ENCODE measurements at regions not wholly inside any gene's neighbourhood (a gene's known extent, or its start where the extent isn't known, plus 50 kb on each side); places are given as distances from the start of the nearest gene placed in this dataset.
"Not testable (repeated sequence)": the region's sequence is repeated elsewhere in the genome, so short reads cannot be mapped to it uniquely, and the experiment has no call there.

GRCh38 chr7:92910976-92911375 lies 74.6 kb upstream of the CDK6 start:
- Histone ChIP-seq H3K4me1 (no peaks in the 10 kb centered on the region), H3K36me3 (no peaks in the 10 kb centered on the region), H3K27ac (no peak overlapping the region), H3K4me3 (no peak overlapping the region), H3K27me3 (ENCODE audit: low read depth) (no peaks in the 10 kb centered on the region), H3K9me3 (no peaks in the 10 kb centered on the region)
- intact Hi-C loops (cut with DNase I) = no loop called here
- TF ChIP-seq, protein P1, sequence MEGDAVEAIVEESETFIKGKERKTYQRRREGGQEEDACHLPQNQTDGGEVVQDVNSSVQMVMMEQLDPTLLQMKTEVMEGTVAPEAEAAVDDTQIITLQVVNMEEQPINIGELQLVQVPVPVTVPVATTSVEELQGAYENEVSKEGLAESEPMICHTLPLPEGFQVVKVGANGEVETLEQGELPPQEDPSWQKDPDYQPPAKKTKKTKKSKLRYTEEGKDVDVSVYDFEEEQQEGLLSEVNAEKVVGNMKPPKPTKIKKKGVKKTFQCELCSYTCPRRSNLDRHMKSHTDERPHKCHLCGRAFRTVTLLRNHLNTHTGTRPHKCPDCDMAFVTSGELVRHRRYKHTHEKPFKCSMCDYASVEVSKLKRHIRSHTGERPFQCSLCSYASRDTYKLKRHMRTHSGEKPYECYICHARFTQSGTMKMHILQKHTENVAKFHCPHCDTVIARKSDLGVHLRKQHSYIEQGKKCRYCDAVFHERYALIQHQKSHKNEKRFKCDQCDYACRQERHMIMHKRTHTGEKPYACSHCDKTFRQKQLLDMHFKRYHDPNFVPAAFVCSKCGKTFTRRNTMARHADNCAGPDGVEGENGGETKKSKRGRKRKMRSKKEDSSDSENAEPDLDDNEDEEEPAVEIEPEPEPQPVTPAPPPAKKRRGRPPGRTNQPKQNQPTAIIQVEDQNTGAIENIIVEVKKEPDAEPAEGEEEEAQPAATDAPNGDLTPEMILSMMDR (IDR thresholded peaks at IDR 0.05) = no peak
- no peak for ATAC-seq
- no peak for DNase-seq

DNA sequence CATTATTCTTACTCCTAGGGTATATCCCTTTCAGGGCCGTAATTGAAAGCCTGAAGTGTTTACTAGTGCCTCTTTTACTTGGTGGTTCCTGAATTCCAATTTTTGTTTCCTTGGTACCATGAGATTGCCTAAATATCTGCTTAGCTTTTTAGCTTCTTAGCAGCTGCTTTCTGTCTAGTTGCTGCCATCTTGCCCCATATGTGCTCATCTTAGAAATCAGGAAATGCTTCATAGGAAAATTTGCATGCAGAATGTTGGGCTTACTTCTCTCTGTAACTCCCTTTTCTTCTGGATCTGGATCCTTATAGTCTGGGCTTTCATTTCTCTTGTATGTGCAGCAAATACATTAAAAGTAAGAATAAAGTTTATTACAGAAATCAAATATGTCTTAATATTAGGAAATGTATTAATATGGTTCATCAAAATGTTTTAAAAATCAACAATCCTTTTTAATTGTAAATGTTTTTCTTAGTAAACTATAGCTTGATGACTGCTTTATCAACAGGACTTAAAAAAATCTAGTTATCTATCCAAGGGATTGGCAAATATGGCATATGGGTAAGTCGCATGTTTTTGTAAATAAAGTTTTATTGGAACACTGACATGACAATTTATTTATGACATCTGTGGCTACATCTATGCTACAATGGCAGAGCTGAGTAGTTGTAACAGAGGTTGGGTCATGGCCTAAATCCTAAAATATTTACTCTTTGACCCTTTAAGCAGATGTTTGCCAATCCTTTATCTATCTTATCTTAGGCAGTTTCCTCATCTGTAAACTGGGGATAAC lies 73.5 kb upstream of the CDK6 start:
- H3K9me3 ChIP-seq = no peaks in the 10 kb centered on the region
- H3K36me3 ChIP-seq = no peaks in the 10 kb centered on the region
- H3K4me3 ChIP-seq = no peak overlapping the region
- no peak overlapping the region for H3K27ac ChIP-seq
- H3K27me3 ChIP-seq (ENCODE audit: low read depth) = no peaks in the 10 kb centered on the region
- no peak for DNase-seq
- ATAC-seq = no peak
- no peaks in the 10 kb centered on the region for H3K4me1 ChIP-seq
- TF ChIP-seq, protein P1 (IDR thresholded peaks at IDR 0.05) = no peak
- intact Hi-C loops (cut with DNase I) = no loop called here

DNA sequence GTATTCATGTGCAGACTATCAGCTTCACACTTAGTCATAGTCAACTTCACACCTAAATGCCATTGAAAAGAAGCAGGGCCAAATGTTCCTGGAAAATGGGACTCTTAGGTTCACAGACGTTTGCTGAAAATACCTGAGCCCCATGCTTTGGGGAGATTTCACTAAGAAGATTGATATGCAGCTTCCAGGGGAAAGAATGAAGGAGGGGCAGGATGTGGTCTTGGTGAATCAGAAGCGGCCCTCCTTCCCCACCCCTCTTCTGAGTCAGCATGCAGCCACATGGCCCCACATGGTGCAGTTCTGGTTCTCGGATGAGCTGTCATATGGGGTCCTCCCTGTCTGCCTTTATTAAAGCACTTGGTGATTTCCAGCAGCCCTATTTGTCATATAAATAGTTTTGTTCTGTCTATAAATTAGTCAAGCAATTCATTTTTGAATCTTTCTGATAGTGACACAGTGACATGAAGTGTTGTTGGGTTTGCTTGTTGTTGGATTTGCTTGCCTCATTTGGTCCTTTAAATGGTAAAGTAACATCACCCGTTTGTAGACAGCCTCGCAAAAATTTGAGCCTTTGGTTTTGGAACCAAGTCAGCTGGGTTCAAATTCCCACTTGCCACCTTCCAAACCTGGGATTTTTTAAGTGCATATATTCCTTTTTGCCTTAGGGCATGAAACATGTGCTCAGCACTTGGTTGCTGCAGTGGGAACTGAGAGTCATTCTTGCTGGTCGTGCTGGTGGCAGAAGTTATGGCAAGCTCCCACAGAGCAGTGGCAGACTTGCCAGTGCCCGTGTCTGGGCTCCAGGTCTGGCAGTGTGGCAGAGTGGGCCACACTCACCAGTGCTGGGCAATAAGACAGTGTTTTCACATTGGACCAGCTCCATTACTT lies 68.1 kb upstream of the CDK6 start:
- DNase-seq (peak; percentile 35), ATAC-seq (peak in 1 of 2 donors; percentile 51)
- H3K27ac ChIP-seq = no peak overlapping the region
- intact Hi-C loops (cut with DNase I) = no loop called here
- H3K27me3 ChIP-seq (ENCODE audit: low read depth) = no peaks in the 10 kb centered on the region
- H3K4me3 ChIP-seq = no peak overlapping the region
- no peaks in the 10 kb centered on the region for H3K36me3 ChIP-seq
- H3K4me1 ChIP-seq = no peaks in the 10 kb centered on the region
- TF ChIP-seq, protein P1 (IDR thresholded peaks at IDR 0.05) = no peak
- no peaks in the 10 kb centered on the region for H3K9me3 ChIP-seq

DNA sequence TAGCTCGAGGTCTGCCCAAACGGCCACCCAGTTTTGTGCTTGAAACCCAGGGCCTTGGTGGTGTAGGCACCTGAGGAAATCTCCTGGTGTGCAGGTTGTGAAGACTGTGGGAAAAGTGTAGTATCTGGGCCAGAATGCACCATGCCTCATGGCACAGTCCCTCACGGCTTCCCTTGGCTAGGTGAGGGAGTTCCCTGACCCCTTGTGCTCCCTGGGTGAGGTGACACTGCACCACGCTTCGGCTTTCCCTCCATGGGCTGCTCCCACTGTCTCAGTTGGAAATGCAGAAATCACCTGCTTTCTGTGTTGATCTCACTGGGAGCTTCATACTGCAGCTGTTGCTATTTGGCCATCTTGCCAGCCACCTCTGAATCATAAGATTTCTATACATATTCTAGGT lies 62.4 kb upstream of the CDK6 start:
- Histone ChIP-seq H3K4me1 (no peaks in the 10 kb centered on the region), H3K27me3 (ENCODE audit: low read depth) (no peaks in the 10 kb centered on the region), H3K9me3 (no peaks in the 10 kb centered on the region), H3K4me3 (no peak overlapping the region), H3K36me3 (no peaks in the 10 kb centered on the region), H3K27ac (no peak overlapping the region)
- TF ChIP-seq, protein P1 (IDR thresholded peaks at IDR 0.05) = no peak
- DNase-seq (no peak), ATAC-seq (no peak)
- intact Hi-C loops (cut with DNase I) = no loop called here

DNA sequence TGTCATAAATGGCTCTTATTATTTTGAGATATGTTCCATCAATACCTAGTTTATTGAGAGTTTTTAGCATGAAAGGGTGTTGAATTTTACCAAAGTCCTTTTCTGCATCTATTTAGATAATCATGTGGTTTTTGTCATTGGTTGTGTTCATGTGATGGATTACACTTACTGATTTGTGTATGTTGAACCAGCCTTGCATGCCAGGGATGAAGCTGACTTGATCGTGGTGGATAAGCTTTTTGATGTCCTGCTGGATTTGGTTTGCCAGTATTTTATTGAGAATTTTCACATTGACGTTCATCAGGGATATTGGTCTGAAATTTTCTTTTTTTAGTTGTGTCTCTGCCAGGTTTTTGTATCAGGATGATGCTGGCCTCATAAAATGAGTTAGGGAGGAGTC lies 58.5 kb upstream of the CDK6 start:
- H3K27ac ChIP-seq; ATAC-seq; H3K4me3 ChIP-seq; H3K27me3 ChIP-seq (ENCODE audit: low read depth); H3K4me1 ChIP-seq; intact Hi-C loops (cut with DNase I); DNase-seq; H3K36me3 ChIP-seq; H3K9me3 ChIP-seq: not testable (repeated sequence)

- ATAC-seq = no peak
- no peaks in the 10 kb centered on the region for H3K4me1 ChIP-seq
- no peak for DNase-seq
- H3K27ac ChIP-seq = no peak overlapping the region
- intact Hi-C loops (cut with DNase I) = no loop called here
- no peaks in the 10 kb centered on the region for H3K36me3 ChIP-seq
- no peak overlapping the region for H3K4me3 ChIP-seq
- TF ChIP-seq, protein P1 (IDR thresholded peaks at IDR 0.05) = no peak
- no peaks in the 10 kb centered on the region for H3K27me3 ChIP-seq (ENCODE audit: low read depth)
- H3K9me3 ChIP-seq = no peaks in the 10 kb centered on the region
Observed at GRCh38 chr7:92889081-92889480, 52.7 kb upstream of the CDK6 start.
